MM.1S (cell line): ENCODE measurements at regions not wholly inside any gene's neighbourhood (a gene's known extent, or its start where the extent isn't known, plus 50 kb on each side); places are given as distances from the start of the nearest gene placed in this dataset.

Experiments
- CTCF ChIP-seq: fragments of 300-600 bp; sonication (generic); IDR thresholded peaks from 2 replicates; pipeline ENCODE4 v1.5.1; 2016; ENCODE audit warnings: antibody characterized with exemption, low read length, mixed read lengths
- EZH2 ChIP-seq: fragments of 300-600 bp; sonication (generic); optimal IDR thresholded peaks from 2 replicates; pipeline ENCODE3; 2017; ENCODE audit warnings: low read depth, mild to moderate bottlenecking, antibody characterized with exemption, low read length, mixed read lengths
- EZH2phosphoT487 ChIP-seq: fragments of 300-600 bp; sonication (generic); IDR thresholded peaks from 2 replicates; pipeline ENCODE4 v1.6.1; 2018; ENCODE audit warnings: antibody characterized with exemption, low read length

DNA sequence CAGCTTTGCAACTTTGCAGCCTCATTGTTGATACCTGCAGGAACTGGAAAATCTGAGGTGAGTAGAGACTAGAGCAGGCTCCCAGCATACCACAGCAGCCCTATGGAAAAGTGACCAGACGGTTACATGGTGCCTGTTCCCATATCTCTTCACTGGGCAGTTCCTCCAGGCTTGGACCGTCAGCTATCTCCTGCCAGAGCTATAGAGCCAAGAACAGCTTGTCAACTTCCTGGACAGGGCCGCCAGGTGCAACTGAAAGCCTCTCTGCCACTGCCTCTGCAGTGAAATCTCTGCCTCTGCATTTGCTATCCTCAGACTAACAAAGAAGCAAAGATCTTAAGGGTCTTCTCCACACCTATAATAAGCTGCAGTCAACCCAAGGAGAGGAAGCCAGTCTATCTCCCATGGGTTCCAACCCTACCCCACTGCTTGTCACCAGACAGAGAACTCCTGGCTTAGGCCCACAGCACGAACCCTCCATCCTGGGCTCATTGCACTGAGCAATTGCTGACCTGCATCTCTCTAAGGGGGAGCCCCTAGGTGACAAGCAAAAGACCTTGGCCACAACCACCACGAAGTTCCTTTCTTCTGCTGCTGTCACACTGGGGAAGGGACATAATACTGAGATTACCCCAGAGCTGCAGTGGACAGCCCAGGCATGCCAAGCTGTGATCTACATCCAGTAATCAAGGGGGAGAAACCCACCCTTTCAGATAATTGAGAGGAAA, 60.1 kb upstream of the KHDRBS2 start:
- TF ChIP-seq CTCF = no peak
- TF ChIP-seq EZH2 = no peak
- no peak for TF ChIP-seq EZH2phosphoT487
